GM21737 (cell line): ENCODE measurements at regions not wholly inside any gene's neighbourhood (a gene's known extent, or its start where the extent isn't known, plus 50 kb on each side); places are given as distances from the start of the nearest gene placed in this dataset.
"Not testable (repeated sequence)": the region's sequence is repeated elsewhere in the genome, so short reads cannot be mapped to it uniquely, and the experiment has no call there.

ENCODE experiments used
- ATAC-seq: cut with Tn5 transposase; IDR thresholded peaks from one replicate; pipeline ENCODE4 v1.9.1; 2021; ENCODE audit warnings: mild to moderate bottlenecking, moderate library complexity; ENCODE audit not compliant: unreplicated experiment

DNA sequence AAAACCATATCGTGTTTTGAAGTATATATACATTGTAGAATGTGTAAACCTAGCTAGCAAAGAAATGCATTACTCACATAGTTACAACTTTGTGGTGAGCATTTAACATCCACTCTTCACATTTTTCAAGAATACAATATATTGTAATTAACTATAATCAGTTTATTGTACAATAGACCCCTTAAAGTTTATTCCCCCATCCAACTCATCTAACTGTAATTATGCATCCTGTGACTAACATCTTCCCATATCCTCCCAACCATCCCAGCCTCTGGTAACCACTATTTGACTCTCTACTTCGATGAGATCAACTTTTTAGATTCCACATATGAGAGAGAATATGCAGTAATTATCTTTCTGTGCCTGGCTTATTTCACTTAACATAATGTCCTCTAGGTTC is 526.4 kb downstream of the KIF20B start:
- no peak for ATAC-seq

DNA sequence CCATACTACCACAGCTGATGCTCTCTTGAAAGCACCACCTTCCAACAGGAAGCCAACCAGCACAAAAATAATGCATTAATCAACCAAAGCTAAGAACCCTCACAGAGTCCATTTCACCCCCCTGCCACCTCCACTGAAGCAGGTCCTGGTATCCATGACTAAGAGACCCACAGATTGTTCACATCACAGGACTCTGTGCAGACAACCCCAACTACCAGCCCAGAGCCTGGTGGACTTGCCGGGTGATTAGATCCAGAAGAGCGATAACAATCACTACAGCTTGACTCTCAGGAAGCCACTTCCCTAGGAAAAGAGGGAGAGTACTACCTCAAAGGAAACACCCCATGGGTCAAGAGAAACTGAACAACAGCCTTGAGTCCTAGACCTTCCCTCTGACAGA is 528.1 kb downstream of the KIF20B start:
- ATAC-seq = no peak

DNA sequence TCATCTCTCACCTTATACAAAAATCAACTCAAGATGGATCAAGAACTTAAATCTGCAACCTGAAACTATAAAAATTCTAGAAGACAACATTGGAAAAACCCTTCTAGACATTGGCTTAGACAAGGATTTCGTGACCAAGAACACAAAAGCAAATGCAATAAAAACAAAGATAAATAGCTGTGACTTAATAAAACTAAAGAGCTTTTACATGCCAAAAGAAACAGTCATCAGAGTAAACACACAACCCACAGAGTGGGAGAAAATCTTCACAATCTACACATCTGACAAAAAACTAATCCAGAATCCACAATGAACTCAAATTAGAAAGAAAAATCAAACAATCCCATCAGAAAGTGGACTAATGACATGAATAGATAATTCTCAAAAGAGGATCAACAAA is 532.4 kb downstream of the KIF20B start:
- ATAC-seq = not testable (repeated sequence)

DNA sequence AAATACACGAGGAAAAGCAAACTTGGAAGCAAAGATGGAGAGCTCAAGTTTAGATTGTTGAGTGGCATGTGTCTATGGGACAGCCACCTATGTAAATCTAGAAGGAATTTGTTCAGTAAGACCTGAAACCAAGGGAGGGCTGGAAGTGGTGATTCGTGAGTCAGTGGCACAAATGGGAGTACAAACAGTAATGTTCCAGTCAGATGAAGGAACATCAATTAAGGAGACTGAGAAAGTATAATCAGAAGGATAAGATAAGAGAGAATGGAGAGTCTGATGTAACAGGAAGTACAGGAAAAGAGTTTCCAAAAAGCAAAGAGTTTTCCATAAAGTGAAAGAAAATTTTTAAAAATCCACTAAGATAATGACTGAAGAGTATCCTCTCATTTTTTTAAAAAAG is 544.2 kb downstream of the KIF20B start:
- ATAC-seq = no peak

DNA sequence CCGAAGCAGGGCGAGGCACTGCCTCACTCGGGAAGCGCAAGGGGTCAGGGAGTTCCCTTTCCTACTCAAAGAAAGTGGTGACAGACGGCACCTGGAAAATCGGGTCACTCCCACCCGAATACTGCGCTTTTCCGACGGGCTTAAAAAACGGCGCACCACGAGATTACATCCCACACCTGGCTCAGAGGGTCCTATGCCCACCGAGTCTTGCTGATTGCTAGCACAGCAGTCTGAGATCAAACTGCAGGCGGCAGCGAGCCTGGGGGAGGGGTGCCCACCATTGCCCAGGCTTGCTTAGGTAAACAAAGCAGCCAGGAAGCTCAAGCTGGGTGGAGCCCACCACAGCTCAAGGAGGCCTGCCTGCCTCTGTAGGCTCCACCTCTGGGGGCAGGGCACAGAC is 549.4 kb downstream of the KIF20B start:
- ATAC-seq = not testable (repeated sequence)

DNA sequence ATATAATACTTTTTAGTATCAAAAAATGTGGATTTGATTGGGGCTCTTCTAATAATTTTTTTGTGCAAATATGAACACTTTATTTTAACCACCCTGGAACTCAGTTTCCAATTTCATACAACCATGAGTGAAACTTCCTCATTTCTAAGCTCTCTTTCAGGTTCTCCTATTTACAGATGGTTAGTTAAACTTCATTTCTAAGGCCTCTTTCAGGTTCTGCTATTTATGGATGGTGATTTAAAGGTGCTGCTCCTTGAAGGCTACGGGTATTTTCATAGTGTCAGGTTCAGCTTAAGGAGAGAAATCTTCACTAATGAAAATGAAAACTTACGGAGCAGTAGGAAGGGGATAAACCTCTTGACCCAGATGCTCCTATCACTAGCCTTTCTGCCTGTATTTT is 568.3 kb downstream of the KIF20B start:
- no peak for ATAC-seq

DNA sequence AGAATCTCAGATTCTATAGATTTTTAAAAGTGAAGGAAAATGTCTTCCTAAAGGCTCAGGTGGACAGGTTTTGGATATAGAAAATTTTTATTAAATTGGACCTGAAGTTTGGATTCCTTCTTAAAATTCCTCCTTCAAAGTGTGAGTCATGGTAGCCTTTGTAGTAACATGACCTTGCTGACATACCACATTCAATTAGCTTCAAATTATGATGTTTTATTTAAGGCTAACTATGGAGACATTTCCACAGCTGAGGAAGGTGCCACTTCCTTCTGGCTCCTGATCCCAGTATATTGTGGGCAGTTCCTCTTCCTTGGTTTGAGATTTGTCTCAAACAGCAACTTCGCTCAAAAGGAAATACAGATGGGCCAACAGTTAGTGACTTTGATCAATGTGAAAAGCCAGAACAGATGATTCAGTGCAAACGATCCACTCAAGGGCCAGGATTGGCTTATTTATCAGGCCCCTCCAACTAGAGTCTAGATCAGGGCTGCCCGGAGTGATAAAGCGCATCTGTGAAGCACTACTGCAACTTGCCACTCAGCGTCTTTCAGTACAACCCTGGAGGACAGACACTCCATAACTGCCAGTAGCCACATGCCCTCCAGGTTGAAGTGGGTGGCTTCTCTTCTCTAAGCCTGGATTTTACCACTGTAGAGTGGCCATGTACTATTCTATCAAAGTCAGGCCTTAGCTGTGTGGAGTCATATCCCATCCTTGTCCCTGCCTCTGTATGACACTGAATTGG is 573.5 kb downstream of the KIF20B start:
- ATAC-seq = no peak

DNA sequence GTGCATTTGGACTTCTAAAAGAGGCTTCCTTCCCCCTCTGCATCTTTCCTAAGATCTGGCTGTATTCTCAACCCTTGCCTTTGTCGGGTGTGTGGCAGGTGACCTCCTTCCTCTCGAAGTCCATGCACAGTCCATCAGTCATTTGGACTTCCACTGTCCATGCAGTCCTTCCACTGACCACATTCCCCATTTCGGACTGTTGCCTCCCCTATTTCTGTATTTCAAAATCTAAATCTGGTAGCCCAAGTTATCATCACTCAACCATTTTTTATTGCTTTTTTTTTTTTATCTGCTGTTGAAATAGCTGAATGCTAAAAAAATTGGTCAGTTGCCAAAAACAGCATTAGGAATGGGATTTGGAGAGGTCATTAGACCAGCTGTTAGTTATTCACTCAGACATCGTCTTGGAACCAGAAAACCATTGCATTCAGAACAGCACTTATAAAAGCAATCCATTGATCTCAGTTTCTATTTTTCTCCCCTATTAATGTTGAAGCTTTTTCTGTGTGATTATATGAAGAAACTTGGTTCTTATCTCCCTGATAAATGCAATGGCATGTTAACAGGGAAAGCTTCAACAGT is 575.6 kb downstream of the KIF20B start:
- no peak for ATAC-seq

DNA sequence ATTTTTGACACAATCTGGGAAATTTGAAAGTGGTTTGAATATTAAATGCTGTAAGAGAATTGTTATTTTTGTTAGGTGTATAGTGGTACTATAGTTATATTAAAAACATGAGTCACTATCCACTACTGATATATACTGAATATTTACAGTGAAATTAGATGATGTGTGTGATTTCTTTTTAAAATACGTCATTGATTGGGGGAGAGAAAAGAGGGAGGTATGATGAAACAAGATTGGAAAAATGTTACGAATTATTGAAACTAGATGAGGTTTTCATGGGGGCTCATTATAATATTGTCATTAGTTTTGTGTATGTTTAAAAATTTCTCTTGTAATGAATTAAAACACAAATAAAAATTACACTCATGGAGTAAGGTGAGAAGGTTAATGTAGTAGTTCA is 571.4 kb downstream of the HTR7 start:
- no peak for ATAC-seq

DNA sequence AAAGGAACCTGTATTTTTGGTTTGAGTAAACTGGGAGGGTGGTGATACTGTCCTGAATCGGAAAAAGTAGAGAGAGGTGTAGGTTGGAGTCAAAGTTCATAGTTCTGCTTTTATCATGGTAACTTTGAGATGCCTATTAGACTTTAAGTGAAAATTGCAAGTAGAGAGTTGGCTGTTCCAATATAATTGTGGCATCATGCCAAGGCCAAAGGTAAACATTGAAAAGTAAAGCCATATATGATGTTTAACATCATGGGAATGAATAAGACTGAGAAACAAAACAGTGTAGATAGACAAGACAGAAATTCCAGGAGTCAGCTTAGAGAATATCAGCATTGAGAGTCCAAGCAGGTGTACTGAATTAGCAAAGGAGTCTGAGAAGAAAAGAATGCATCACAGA is 570.9 kb downstream of the HTR7 start:
- ATAC-seq = no peak

DNA sequence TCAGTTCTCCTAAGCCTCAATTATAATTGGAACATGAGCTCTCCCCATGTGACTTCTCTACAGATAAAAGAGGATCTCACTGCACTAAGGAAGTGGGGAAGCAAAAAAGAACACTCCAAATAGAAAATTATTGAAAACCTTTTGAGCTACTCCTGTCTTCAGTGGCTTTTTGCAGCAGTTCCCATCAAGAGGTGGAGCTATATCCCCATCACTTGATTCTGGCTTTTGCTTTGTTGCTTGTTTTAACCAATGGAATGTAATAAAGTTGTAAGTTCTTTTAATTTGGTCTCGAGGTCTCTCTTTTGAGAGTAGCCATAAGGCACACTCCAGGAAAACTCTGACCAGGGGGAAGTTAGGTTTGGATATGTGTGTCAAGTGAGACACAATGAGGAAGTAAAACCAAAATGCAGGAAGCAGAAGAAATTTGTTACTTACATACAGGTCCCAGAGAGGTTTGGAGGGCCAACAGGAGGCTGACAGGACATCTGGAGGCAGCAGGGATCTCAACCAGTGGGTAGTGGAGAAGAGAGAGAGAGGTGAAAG is 569.4 kb downstream of the HTR7 start:
- no peak for ATAC-seq

DNA sequence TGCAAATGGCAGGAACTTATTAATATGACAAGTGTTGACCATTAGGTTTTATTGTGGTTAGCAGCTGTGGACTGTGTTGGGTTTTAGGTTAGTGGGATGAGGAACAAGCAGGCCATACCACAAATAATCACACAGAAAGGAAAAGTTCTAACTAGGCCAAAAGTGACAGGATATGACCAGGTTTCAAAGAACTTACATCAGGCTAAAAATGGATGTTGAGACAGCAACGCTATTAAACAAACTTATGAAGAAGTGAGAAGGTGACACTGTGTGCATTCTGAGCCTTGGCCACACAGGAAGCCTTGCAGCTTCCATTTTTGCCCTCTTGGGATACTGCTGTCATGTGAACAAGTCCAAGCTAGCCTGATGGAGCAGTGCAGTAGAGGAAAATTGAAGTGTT is 568.8 kb downstream of the HTR7 start:
- ATAC-seq = no peak

DNA sequence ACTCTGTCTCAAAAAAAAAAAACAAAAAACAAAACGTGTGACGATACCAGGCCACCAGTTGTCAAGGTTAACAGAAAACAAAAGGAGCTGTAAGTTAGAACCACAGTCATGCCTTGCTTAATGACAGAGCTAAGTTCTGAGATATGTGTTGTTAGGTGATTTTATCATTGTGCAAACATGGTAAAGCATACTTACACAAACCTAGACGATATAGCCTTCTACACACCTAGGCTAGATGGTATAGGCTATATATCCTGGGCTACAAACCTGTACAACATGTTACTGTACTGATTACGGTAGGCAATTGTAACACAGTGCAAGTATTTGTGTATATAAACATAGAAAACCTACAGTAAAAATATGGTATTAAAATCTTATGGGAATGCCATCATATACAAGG is 564.2 kb downstream of the HTR7 start:
- no peak for ATAC-seq

DNA sequence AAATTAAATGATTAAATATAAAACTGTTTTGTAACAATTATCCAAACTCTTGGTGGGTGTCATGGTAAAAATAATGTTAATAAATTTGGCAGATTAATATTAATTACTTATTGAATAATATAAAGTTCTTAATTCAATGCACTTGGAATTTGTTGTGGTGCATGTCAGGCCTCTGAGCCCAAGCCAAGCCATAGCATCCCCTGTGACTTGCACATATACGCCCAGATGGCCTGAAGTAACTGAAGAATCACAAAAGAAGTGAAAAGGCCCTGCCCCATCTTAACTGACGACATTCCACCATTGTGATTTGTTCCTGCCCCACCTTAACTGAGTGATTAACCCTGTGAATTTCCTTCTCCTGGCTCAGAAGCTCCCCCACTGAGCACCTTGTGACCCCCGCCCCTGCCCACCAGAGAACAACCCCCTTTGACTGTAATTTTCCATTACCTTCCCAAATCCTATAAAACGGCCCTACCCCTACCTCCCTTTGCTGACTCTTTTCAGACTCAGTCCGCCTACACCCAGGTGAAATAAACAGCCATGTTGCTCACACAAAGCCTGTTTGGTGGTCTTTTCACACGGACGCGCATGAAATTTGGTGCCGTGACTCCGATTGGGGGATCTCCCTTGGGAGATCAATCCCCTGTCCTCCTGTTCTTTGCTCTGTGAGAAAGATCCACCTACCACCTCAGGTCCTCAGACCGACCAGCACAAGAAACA is 562.9 kb downstream of the HTR7 start:
- ATAC-seq = not testable (repeated sequence)

DNA sequence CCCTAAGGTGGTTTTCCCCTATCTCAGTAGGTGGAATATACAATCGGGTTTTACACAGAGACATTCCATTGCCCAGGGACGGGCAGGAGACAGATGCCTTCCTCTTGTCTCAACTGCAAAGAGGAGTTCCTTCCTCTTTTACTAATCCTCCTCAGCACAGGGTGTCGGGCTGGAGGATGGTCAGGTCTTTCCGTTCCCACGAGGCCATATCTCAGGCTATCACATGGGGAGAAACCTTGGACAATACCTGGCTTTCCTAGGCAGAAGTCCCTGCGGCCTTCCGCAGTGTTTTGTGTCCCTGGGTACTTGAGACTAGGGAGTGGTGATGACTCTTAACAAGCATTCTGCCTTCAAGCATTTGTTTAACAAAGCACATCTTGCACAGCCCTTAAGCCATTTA is 555.8 kb downstream of the HTR7 start:
- ATAC-seq = not testable (repeated sequence)

DNA sequence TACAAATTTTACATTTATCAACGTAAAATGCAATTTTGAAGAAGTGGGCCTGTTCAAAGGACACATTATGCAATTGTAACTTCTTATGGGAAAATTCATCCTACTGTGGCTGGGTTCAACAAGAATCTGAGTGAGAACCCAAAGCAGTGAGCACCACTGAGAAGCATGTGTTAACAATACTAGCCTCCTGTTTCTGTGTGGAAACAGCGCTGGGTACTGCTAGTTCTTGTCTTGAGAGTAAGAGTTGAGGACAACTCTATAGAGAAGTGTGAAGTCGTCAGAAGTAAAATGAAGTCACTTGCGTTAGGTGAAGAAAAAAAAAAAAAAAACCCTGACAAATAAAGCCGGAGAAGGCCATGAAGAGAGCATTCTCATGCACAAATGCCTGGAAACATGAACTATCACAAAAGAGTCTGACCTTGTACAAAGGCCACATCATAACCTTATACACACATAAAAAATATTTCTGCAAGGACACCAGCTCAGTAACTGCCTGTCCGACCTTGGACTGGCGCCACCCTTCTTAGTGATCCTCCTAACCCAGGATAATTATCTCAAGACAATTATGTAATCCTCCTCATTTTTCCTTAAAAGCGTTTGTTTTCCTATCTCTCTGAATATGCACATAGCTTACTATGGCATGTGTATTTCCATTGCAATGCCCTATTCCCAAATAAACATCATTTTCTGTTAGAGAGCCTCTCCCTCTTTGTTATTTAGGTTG is 554.9 kb downstream of the HTR7 start:
- no peak for ATAC-seq

DNA sequence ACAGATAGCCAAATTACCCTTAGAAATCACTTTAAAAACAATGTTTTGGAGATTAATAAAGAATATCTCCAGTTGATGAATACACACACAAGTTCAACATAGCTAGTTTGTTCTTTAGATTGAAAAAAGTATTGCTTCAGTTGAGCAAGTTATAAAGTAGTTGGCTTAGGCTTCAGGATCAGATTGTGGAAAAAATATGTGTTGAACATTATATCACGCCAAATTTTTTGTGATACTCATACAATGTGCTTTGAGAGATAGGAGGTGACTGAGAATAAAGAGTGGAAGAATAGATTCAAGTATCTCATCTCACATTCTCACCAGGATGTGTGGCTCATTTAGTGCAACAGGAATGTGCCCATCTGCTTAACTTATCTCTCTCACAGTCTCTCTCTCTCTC is 553.3 kb downstream of the HTR7 start:
- no peak for ATAC-seq

DNA sequence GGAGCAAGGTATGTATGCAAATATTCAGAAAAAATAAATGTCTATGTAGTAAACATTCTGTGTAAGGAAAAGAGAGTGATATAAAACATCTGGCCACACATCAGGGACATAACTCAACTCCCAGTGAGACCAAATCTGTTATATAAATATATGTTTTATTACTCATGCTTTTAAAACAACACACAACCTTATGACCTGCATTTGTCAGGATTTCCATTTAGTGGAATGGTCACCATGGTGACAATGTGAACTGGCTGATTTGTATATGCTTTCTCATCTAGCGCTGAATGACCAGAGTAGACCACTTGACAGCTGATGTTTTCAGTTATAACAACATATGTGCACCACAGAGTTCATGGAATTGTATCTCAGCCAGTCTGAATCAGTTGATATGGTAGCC is 551.7 kb downstream of the HTR7 start:
- ATAC-seq = no peak

DNA sequence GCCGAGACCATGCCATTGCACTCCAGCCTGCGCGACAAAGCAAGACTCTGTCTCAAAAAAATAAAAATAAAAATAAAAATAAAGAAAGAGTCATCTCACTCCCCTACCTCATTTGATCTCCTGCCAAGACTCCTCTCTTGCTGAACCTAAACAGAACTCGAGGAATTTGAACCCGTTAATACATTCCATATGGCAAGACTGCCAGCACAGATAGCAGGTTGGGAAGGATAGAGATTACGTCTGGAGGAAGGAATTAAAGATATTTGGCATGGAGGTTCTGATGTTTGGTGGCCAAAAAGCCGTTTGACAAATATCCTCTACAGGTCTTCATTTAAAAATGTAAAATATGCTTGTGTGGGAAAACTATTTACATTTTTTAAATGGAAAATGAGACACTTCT is 549.6 kb downstream of the HTR7 start:
- ATAC-seq = no peak

DNA sequence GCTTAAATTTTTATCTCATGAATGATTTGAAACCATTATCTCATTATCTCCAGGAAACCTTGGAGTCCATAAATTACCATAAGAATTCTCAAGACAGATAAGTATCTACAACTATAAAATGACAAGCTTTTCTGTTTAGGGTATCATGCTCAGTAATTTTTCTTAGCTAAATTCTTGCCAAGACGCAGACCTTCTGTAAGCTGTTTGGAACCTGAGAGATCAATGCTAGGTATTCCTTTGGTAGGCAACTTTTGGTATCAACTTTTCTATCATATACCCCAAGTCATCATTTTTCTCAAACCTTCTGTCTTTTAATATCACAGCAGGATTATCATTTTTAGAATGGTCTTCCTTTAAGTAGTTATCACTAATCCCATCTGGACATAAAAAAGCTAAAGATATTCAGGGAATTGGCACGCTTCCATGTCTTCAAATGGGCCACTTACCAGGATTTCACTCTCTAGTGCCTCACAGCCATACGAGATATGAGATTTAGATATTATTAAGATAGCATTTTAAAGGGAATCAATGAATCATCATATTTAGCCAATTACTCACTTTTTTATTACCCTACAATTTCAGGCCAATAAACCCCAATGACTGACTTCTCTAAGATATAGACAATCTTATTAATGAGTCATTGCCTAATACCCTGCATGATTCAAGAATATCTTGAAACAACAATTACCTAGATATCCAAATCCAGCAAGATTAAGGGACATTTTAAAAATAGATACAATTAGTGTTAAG is 544.1 kb downstream of the HTR7 start:
- no peak for ATAC-seq

DNA sequence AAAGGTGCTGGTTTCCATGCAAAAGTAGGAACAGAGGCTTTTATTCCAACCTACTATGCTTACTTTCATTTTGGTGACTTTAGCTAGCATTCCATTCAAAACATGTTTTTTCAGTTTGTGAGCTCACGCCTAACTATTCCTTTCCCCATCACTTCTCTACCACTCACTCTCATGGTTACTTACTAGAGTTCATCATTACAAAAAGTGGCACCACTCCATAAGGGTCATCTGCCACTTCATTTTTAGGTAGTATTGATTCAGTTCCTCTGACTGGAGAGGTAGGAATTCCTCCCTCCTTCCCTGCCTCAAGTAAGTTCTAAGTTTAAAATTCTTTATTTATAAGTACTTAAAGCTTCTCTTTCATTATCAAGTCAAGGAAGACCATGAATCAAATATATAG is 543.1 kb downstream of the HTR7 start:
- no peak for ATAC-seq
